ENCODE measurements at regions not wholly inside any gene's neighbourhood (a gene's known extent, or its start where the extent isn't known, plus 50 kb on each side); places are given as distances from the start of the nearest gene placed in this dataset.

GRCh38 chr5:164119806-164120447 is 614.5 kb downstream of the MAT2B start:
- no peaks in the 10 kb centered on the region for H3F3A ChIP-seq (ENCODE audit: insufficient read depth, low read length, poor library complexity, severe bottlenecking)
- H4K20me1 ChIP-seq (ENCODE audit: insufficient read depth), result no peaks in the 10 kb centered on the region
- H3K9me3 ChIP-seq (ENCODE audit: low read length), result no peaks in the 10 kb centered on the region
- no peak overlapping the region for H3K4me3 ChIP-seq (ENCODE audit: low read length)
- no peak overlapping the region for H3K27ac ChIP-seq (ENCODE audit: low read length)
- no peaks in the 10 kb centered on the region for H3K27me3 ChIP-seq (ENCODE audit: insufficient read depth, low read depth, low read length)
- H3K4me2 ChIP-seq (ENCODE audit: low read length), result no peak overlapping the region
- no peaks in the 10 kb centered on the region for H3K79me2 ChIP-seq (replicated peaks; ENCODE audit: insufficient read depth, low read length)
- no peak overlapping the region for H3K9ac ChIP-seq (ENCODE audit: low read length)
- no peaks in the 10 kb centered on the region for H3K36me3 ChIP-seq (ENCODE audit: insufficient read depth, low read length)
- H3K9me2 ChIP-seq (ENCODE audit: insufficient read depth, low read length), result no peaks in the 10 kb centered on the region
- no peak for TF ChIP-seq SMC3 (conservative IDR thresholded peaks at IDR 0.05; ENCODE audit: poor library complexity)
- TF ChIP-seq EZH2 (IDR thresholded peaks at IDR 0.05; ENCODE audit: borderline replicate concordance, insufficient read depth, low read length, poor library complexity, severe bottlenecking), result no peak
- TF ChIP-seq CTCF (IDR thresholded peaks at IDR 0.05; ENCODE audit: poor library complexity, severe bottlenecking), result no peak
- no peak for TF ChIP-seq REST (IDR thresholded peaks at IDR 0.05; ENCODE audit: borderline replicate concordance)
- no peak for TF ChIP-seq RAD21 (conservative IDR thresholded peaks at IDR 0.05)
- TF ChIP-seq MXI1 (conservative IDR thresholded peaks at IDR 0.05; ENCODE audit: poor library complexity, severe bottlenecking), result no peak
- TF ChIP-seq TAF1 (IDR thresholded peaks at IDR 0.05; ENCODE audit: low read depth), result no peak
- TF ChIP-seq POLR2AphosphoS5 (IDR thresholded peaks at IDR 0.05), result no peak
- TF ChIP-seq EP300 (conservative IDR thresholded peaks at IDR 0.05; ENCODE audit: poor library complexity, severe bottlenecking), result no peak
- H2AFZ ChIP-seq (ENCODE audit: low read depth, low read length), result no peak overlapping the region

GRCh38 chr5:164127527-164127926 is 622.1 kb downstream of the MAT2B start:
- no peaks in the 10 kb centered on the region for H3F3A ChIP-seq (ENCODE audit: insufficient read depth, low read length, poor library complexity, severe bottlenecking)
- no peak overlapping the region for H3K9ac ChIP-seq (ENCODE audit: low read length)
- no peaks in the 10 kb centered on the region for H3K36me3 ChIP-seq (ENCODE audit: insufficient read depth, low read length)
- H2AFZ ChIP-seq (ENCODE audit: low read depth, low read length), result no peak overlapping the region
- H4K20me1 ChIP-seq (ENCODE audit: insufficient read depth), result no peaks in the 10 kb centered on the region
- no peak for TF ChIP-seq TAF1 (IDR thresholded peaks at IDR 0.05; ENCODE audit: low read depth)
- no peaks in the 10 kb centered on the region for H3K79me2 ChIP-seq (replicated peaks; ENCODE audit: insufficient read depth, low read length)
- H3K4me3 ChIP-seq (ENCODE audit: low read length), result no peak overlapping the region
- H3K4me2 ChIP-seq (ENCODE audit: low read length), result no peak overlapping the region
- H3K9me3 ChIP-seq (ENCODE audit: low read length), result peaks cover 4% of the 10 kb centered on the region
- no peak overlapping the region for H3K27ac ChIP-seq (ENCODE audit: low read length)
- H3K27me3 ChIP-seq (ENCODE audit: insufficient read depth, low read depth, low read length), result no peaks in the 10 kb centered on the region
- H3K9me2 ChIP-seq (ENCODE audit: insufficient read depth, low read length), result no peaks in the 10 kb centered on the region
